A549 (cell line): ENCODE measurements at regions not wholly inside any gene's neighbourhood (a gene's known extent, or its start where the extent isn't known, plus 50 kb on each side); places are given as distances from the start of the nearest gene placed in this dataset.
A peak's percentile ranks its signal among the peaks of the same experiment; 100 is the strongest.

Experiments used
- ATAC-seq, 2 experiments: fragments of 200-7000 bp in 1 of 2; fragments of >200 bp in 1 of 2; cut with Nextera tagmentation in 1 of 2; cut with Tn5 transposase in 1 of 2; 3 replicates each; pipeline versions ENCODE4 v1.8.0 to v1.9.1; 2018 to 2020; ENCODE audit warnings: mild to moderate bottlenecking in 1 of 2, moderate library complexity in 1 of 2
- CTCF ChIA-PET: fragments of 300-600 bp; sonication (Branson Sonifier 250); formaldehyde crosslinking; extraction: SDS; loops from one replicate; lab custom pipeline; 2021; ENCODE audit warnings: antibody characterized with exemption, inconsistent platforms; lab: Yijun Ruan, JAX
- POLR2A ChIA-PET: fragments of 350-600 bp; formaldehyde crosslinking; extraction: SDS; loops from one replicate; lab custom pipeline; 2021; ENCODE audit warnings: antibody characterized with exemption, inconsistent platforms; lab: Yijun Ruan, JAX
- DNase-seq, 2 experiments: peaks; one replicate each; pipeline versions ENCODE4 v3.0.0 to v3.0.0-alpha.2; 2011 to 2016; ENCODE audit warnings: low read depth in 1 of 2, low spot score in 1 of 2
- FAIRE-seq: peaks from 2 replicates; lab custom pipeline; 2011; peaks lifted over from hg19 to GRCh38; lab: Jason Lieb, UNC
- H3K27ac ChIP-seq, 2 experiments: fragments of >200 bp; sonication (Bioruptor Twin); formaldehyde crosslinking; 3 replicates each; pipeline ENCODE4 v1.5.1; 2016 to 2017
- H3K4me1 ChIP-seq: fragments of >200 bp; sonication (Bioruptor Twin); formaldehyde crosslinking; 3 replicates; pipeline ENCODE4 v1.6.1; 2016
- H3K4me2 ChIP-seq: fragments of >200 bp; sonication (Bioruptor Twin); formaldehyde crosslinking; 3 replicates; pipeline ENCODE4 v1.6.1; 2016
- H3K4me3 ChIP-seq: fragments of >200 bp; sonication (Bioruptor Twin); formaldehyde crosslinking; 3 replicates; pipeline ENCODE4 v1.5.1; 2016
- H3K9me3 ChIP-seq: fragments of >200 bp; sonication (Bioruptor Twin); formaldehyde crosslinking; 3 replicates; pipeline ENCODE4 v1.6.1; 2016
- ATOH8 ChIP-seq: fragments of 250-450 bp; sonication (Bioruptor Pico); IDR thresholded peaks from 2 replicates; pipeline ENCODE4 v1.5.0; 2020; ENCODE audit warnings: low read depth, mild to moderate bottlenecking, moderate library complexity
- CBX2 ChIP-seq: fragments of 200-600 bp; sonication (generic); IDR thresholded peaks from 2 replicates; pipeline ENCODE4 v1.6.1; 2016; ENCODE audit warnings: low read depth, mild to moderate bottlenecking, borderline replicate concordance
- CTCF ChIP-seq: fragments of >200 bp; sonication (Bioruptor Twin); formaldehyde crosslinking; IDR thresholded peaks from 3 replicates; pipeline ENCODE4 v1.5.1; 2016
- EHF ChIP-seq: fragments of 250-450 bp; sonication (Bioruptor Pico); IDR thresholded peaks from 2 replicates; pipeline ENCODE4 v1.5.0; 2020; ENCODE audit warnings: mild to moderate bottlenecking
- EHMT2 ChIP-seq: fragments of 200-600 bp; sonication (generic); IDR thresholded peaks from 2 replicates; pipeline ENCODE4 v1.6.1; 2016; ENCODE audit warnings: antibody characterized with exemption, low read depth, mild to moderate bottlenecking, moderate library complexity
- EP300 ChIP-seq, 2 experiments: fragments of >200 bp; sonication (Bioruptor Twin); formaldehyde crosslinking; IDR thresholded peaks; 2 replicates in 1 of 2; 3 replicates in 1 of 2; pipeline ENCODE4 v1.6.1; 2016 to 2017
- ESRRA ChIP-seq: fragments of 150-350 bp; IDR thresholded peaks from 2 replicates; pipeline ENCODE4 v1.6.1; 2014; ENCODE audit warnings: mild to moderate bottlenecking, low read length, borderline replicate concordance
- FOSL2 ChIP-seq, 2 experiments: fragments of 450-650 bp in 1 of 2; fragments of >200 bp in 1 of 2; sonication (Bioruptor Twin) in 1 of 2; formaldehyde crosslinking; IDR thresholded peaks; 2 replicates each; pipeline versions ENCODE4 v1.5.0 to v1.6.1; 2016 to 2020; ENCODE audit warnings: mild to moderate bottlenecking in 1 of 2, moderate library complexity in 1 of 2
- HDAC2 ChIP-seq: fragments of 200-600 bp; sonication (generic); IDR thresholded peaks from 2 replicates; pipeline ENCODE4 v1.6.1; 2016
- HMGXB4 ChIP-seq: fragments of 250-450 bp; sonication (Bioruptor Pico); IDR thresholded peaks from 2 replicates; pipeline ENCODE4 v1.5.0; 2021; ENCODE audit warnings: mild to moderate bottlenecking, moderate library complexity, borderline replicate concordance
- NPAS2 ChIP-seq: fragments of 250-450 bp; sonication (Bioruptor Pico); IDR thresholded peaks from 2 replicates; pipeline ENCODE4 v1.8.0; 2022; ENCODE audit warnings: mild to moderate bottlenecking, moderate library complexity, borderline replicate concordance
- RCOR1 ChIP-seq: fragments of 150-350 bp; IDR thresholded peaks from 2 replicates; pipeline ENCODE4 v1.6.1; 2014; ENCODE audit warnings: antibody characterized with exemption, low read length, low read depth
- REST ChIP-seq: fragments of 200-600 bp; sonication (generic); IDR thresholded peaks from 2 replicates; pipeline ENCODE4 v1.6.1; 2016; ENCODE audit warnings: antibody characterized with exemption, mild to moderate bottlenecking, moderate library complexity
- RNF2 ChIP-seq: fragments of 200-600 bp; sonication (generic); IDR thresholded peaks from 2 replicates; pipeline ENCODE4 v1.6.1; 2016; ENCODE audit warnings: low read depth, mild to moderate bottlenecking, antibody characterized with exemption, moderate library complexity, borderline replicate concordance
- ZNF302 ChIP-seq: fragments of 250-450 bp; sonication (Bioruptor Pico); IDR thresholded peaks from 2 replicates; pipeline ENCODE4 v1.9.0; 2021; ENCODE audit warnings: inconsistent platforms, mild to moderate bottlenecking, moderate library complexity
- WGBS: methylation state at CpG from one replicate; pipeline ENCODE4 v1.1.6; 2017; ENCODE audit errors: missing lambda C conversion rate; 5-methylcytosine and 5-hydroxymethylcytosine counted together

- no peak overlapping the region for H3K4me2 ChIP-seq
- H3K4me1 ChIP-seq = no peaks in the 10 kb centered on the region
- FAIRE-seq = no peak
- CTCF ChIA-PET = no interaction called here
- 73% methylated on average over 4 of the region's 4 CpGs for WGBS
- H3K27ac ChIP-seq = no peak overlapping the region
- DNase-seq = no peak
- TF ChIP-seq ATOH8 (CRISPR knock-in tag) = no peak
- TF ChIP-seq ZNF302 = no peak
- TF ChIP-seq EHF (CRISPR knock-in tag) = no peak
- TF ChIP-seq HMGXB4 (CRISPR knock-in tag) = no peak
- TF ChIP-seq CTCF = no peak
- no peak for TF ChIP-seq EP300 (IDR thresholded peaks at IDR 0.05)
- TF ChIP-seq HDAC2 = no peak
- TF ChIP-seq RCOR1 = no peak
- TF ChIP-seq ESRRA = no peak
- no peak for TF ChIP-seq EHMT2
- no peak for TF ChIP-seq RNF2
- TF ChIP-seq CBX2 = no peak
- no peak for TF ChIP-seq FOSL2 (IDR thresholded peaks at IDR 0.05)
- no peak for TF ChIP-seq FOSL2 (CRISPR knock-in tag; IDR thresholded peaks at IDR 0.05)
- TF ChIP-seq, all 56 proteins: peak for 0
- ATAC-seq = no peak
- no peaks in the 10 kb centered on the region for H3K9me3 ChIP-seq
- no peak overlapping the region for H3K4me3 ChIP-seq
- POLR2A ChIA-PET = no interaction called here
Observed at GRCh38 chr3:109963831-109964230, 626.5 kb upstream of the DPPA4 start.

GRCh38 chr3:109973733-109974132 is 636.4 kb upstream of the DPPA4 start:
- ATAC-seq = no peak
- no peak for FAIRE-seq
- no peak for DNase-seq
- no peaks in the 10 kb centered on the region for H3K4me1 ChIP-seq
- WGBS = 15% methylated on average over 4 of the region's 4 CpGs
- POLR2A ChIA-PET = no interaction called here
- H3K9me3 ChIP-seq = no peaks in the 10 kb centered on the region
- H3K4me3 ChIP-seq = no peak overlapping the region
- no peak for TF ChIP-seq NPAS2 (CRISPR knock-in tag)
- peak; percentile 83 for TF ChIP-seq REST
- H3K27ac ChIP-seq = no peak overlapping the region
- CTCF ChIA-PET = interaction anchor here (0.8 to 1.0 kb wide), 2 partner anchors 8 to 14 kb away, joined by 4 read pairs; no protein-coding TSS in a partner anchor
- no peak overlapping the region for H3K4me2 ChIP-seq
